Esophagus muscularis mucosa (tissue), 4 donors: ENCODE measurements at regions not wholly inside any gene's neighbourhood (a gene's known extent, or its start where the extent isn't known, plus 50 kb on each side); places are given as distances from the start of the nearest gene placed in this dataset.

Source experiments
- DNase-seq: peaks from one replicate; pipeline ENCODE4 v3.0.0-alpha.2; 2017; ENCODE audit errors: extremely low spot score
- H3K27ac ChIP-seq, 4 donors: fragments of 200-600 bp; sonication (generic); replicated peaks in 1 of 4; 1 replicate in 3 of 4; 2 replicates in 1 of 4; pipeline ENCODE4 v1.5.1; 2016 to 2019; ENCODE audit warnings: mild to moderate bottlenecking in 1 of 4
- H3K27me3 ChIP-seq, 4 donors: fragments of 200-600 bp; sonication (generic); one replicate each; pipeline versions ENCODE4 v1.5.1 to v1.6.0; 2016 to 2019
- H3K36me3 ChIP-seq, 4 donors: fragments of 200-600 bp; sonication (generic); one replicate each; pipeline ENCODE4 v1.5.1; 2016 to 2019
- H3K4me1 ChIP-seq, 4 donors: fragments of 200-600 bp; sonication (generic); one replicate each; pipeline ENCODE4 v1.5.1; 2016 to 2019
- H3K4me3 ChIP-seq, 4 donors: fragments of 200-600 bp; sonication (generic); 1 replicate in 2 of 4; 2 replicates in 2 of 4; pipeline ENCODE4 v1.5.1; 2016 to 2019; ENCODE audit warnings: mild to moderate bottlenecking in 4 of 4, moderate library complexity in 1 of 4
- H3K9me3 ChIP-seq, 4 donors: fragments of 200-600 bp; sonication (generic); 1 replicate in 3 of 4; 2 replicates in 1 of 4; pipeline ENCODE4 v1.5.1; 2016 to 2019
- CTCF ChIP-seq, 3 experiments: fragments of 200-600 bp in 2 of 3; fragments of 450-650 bp in 1 of 3; sonication (generic) in 2 of 3; IDR thresholded peaks; one replicate each; pipeline ENCODE4 v1.5.1; 2017 to 2019; ENCODE audit warnings: antibody characterized with exemption in 3 of 3, mild to moderate bottlenecking in 2 of 3, moderate library complexity in 1 of 3
- EP300 ChIP-seq: sonication (generic); formaldehyde crosslinking; IDR thresholded peaks from one replicate; pipeline ENCODE4 v1.6.1; 2017; ENCODE audit warnings: antibody characterized with exemption
- POLR2A ChIP-seq: fragments of 450-650 bp; IDR thresholded peaks from one replicate; pipeline ENCODE4 v1.6.1; 2017; ENCODE audit warnings: antibody characterized with exemption, moderate library complexity, mild to moderate bottlenecking, low read depth
- POLR2AphosphoS5 ChIP-seq, 2 donors: sonication (generic); formaldehyde crosslinking; IDR thresholded peaks; one replicate each; pipeline ENCODE4 v1.6.1; 2017; ENCODE audit warnings: antibody characterized with exemption in 2 of 2
- WGBS: methylation state at CpG from one replicate; pipeline ENCODE4 v1.1.5; 2018; 5-methylcytosine and 5-hydroxymethylcytosine counted together
- intact Hi-C: fragments of 100-400 bp; cut with DNase I; formaldehyde crosslinking; loops from one replicate; pipeline ENCODE4 v1.15.1; 2023

DNA sequence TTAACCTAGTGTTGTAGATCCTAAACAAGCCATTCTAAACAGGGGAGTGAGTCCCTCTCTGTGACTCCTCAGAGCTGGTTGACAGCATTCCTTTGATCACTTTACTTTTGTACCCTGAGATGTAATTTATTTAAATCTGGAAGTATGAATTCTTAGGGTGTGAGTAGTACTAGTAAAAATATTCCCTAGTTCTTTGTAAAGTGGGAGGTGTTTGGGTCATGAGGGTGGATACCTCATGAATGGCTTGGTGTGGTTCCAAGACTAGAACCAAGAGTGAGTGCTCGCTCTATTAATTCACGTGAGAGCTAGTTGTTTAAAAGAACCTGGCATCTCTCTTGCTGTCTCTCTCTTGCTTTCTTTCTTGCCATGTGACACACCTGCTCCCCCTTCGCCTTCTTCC is 223.7 kb downstream of the SQOR start:
- no peaks in the 10 kb centered on the region for H3K36me3 ChIP-seq
- DNase-seq = no peak
- intact Hi-C loops = no loop called here
- H3K9me3 ChIP-seq = no peaks in the 10 kb centered on the region
- TF ChIP-seq CTCF (IDR thresholded peaks at IDR 0.05) = no peak
- no peak for TF ChIP-seq POLR2AphosphoS5 (IDR thresholded peaks at IDR 0.05)
- TF ChIP-seq EP300 = no peak
- TF ChIP-seq POLR2A = no peak
- no peak overlapping the region for H3K4me3 ChIP-seq
- H3K27ac ChIP-seq = no peak overlapping the region
- 69% methylated on average over 3 of the region's 3 CpGs for WGBS
- no peaks in the 10 kb centered on the region for H3K27me3 ChIP-seq
- H3K4me1 ChIP-seq = no peaks in the 10 kb centered on the region

GRCh38 chr15:45862034-45862433 is 227.2 kb downstream of the SQOR start:
- no peak overlapping the region for H3K27ac ChIP-seq
- no peaks in the 10 kb centered on the region for H3K4me1 ChIP-seq
- DNase-seq = no peak
- H3K9me3 ChIP-seq = no peaks in the 10 kb centered on the region
- no peaks in the 10 kb centered on the region for H3K36me3 ChIP-seq
- H3K4me3 ChIP-seq = no peak overlapping the region
- TF ChIP-seq EP300 (no peak), POLR2A (no peak), CTCF (IDR thresholded peaks at IDR 0.05) (no peak), POLR2AphosphoS5 (IDR thresholded peaks at IDR 0.05) (no peak)
- 52% methylated on average over 2 of the region's 2 CpGs for WGBS
- intact Hi-C loops = no loop called here
- no peaks in the 10 kb centered on the region for H3K27me3 ChIP-seq

GRCh38 chr15:45863881-45864580 is 229.2 kb downstream of the SQOR start:
- TF ChIP-seq POLR2AphosphoS5 (IDR thresholded peaks at IDR 0.05) = no peak
- no peak for TF ChIP-seq POLR2A
- no peak for TF ChIP-seq EP300
- no peak for TF ChIP-seq CTCF (IDR thresholded peaks at IDR 0.05)
- intact Hi-C loops = no loop called here
- Histone ChIP-seq H3K9me3 (no peaks in the 10 kb centered on the region), H3K36me3 (no peaks in the 10 kb centered on the region), H3K27ac (no peak overlapping the region), H3K4me1 (no peaks in the 10 kb centered on the region), H3K27me3 (no peaks in the 10 kb centered on the region), H3K4me3 (no peak overlapping the region)
- WGBS = 92% methylated on average over 2 of the region's 2 CpGs
- DNase-seq = no peak

- no peaks in the 10 kb centered on the region for H3K36me3 ChIP-seq
- no peaks in the 10 kb centered on the region for H3K4me1 ChIP-seq
- TF ChIP-seq CTCF (IDR thresholded peaks at IDR 0.05) (no peak), EP300 (no peak), POLR2A (no peak)
- H3K4me3 ChIP-seq = no peak overlapping the region
- no peaks in the 10 kb centered on the region for H3K27me3 ChIP-seq
- DNase-seq = no peak
- WGBS = 81% methylated on average over 3 of the region's 3 CpGs
- intact Hi-C loops = no loop called here
- no peak overlapping the region for H3K27ac ChIP-seq
- no peaks in the 10 kb centered on the region for H3K9me3 ChIP-seq
Observed at GRCh38 chr15:45866616-45867015, 231.8 kb downstream of the SQOR start.

DNA sequence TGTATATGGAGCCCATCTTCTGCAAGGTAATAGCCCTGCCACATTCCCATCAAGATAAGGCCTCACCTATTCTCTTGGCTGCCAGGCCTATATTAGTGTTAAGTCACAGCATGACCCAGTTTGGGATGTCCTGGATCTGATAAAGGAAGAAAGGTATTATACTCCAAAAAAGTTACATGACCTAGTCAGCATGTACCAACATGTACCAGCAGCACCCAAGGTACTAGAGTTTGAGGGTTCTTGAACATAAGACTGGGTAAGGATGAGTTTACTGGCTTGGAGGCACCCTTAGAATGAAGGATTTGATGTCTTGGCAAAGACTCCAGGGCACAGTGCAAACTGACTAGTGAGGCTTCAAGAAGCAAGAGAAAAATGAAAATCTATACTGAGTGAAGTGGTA is 232.5 kb downstream of the SQOR start:
- no peak overlapping the region for H3K27ac ChIP-seq
- peaks cover 0 to under 1% (median 0%) of the 10 kb centered on the region in 4 donors for H3K9me3 ChIP-seq
- intact Hi-C loops = no loop called here
- no peaks in the 10 kb centered on the region for H3K27me3 ChIP-seq
- no peaks in the 10 kb centered on the region for H3K36me3 ChIP-seq
- no peaks in the 10 kb centered on the region for H3K4me1 ChIP-seq
- no peak for TF ChIP-seq POLR2AphosphoS5 (IDR thresholded peaks at IDR 0.05)
- TF ChIP-seq POLR2A = no peak
- TF ChIP-seq EP300 = no peak
- TF ChIP-seq CTCF (IDR thresholded peaks at IDR 0.05) = no peak
- DNase-seq = no peak
- H3K4me3 ChIP-seq = no peak overlapping the region
